ENCODE measurements at regions not wholly inside any gene's neighbourhood (a gene's known extent, or its start where the extent isn't known, plus 50 kb on each side); places are given as distances from the start of the nearest gene placed in this dataset.

- Histone ChIP-seq H3K4me3 (ENCODE audit: low read length in 3 of 3) (no peak overlapping the region), H3K27ac (ENCODE audit: low read depth in 2 of 2, low read length in 2 of 2) (no peak overlapping the region), H3K9ac (ENCODE audit: low read length in 3 of 3) (no peak overlapping the region), H3K36me3 (ENCODE audit: control insufficient read depth in 2 of 3, insufficient read depth in 3 of 3, low read length in 3 of 3) (no peaks in the 10 kb centered on the region), H3K9me3 (ENCODE audit: control insufficient read depth in 2 of 3, insufficient read depth in 1 of 3, low read length in 3 of 3) (no peaks in the 10 kb centered on the region), H3K27me3 (ENCODE audit: control insufficient read depth, insufficient read depth, low read length) (no peaks in the 10 kb centered on the region), H3K4me1 (ENCODE audit: control insufficient read depth in 2 of 3, insufficient read depth in 2 of 3, low read depth in 1 of 3, low read length in 3 of 3) (no peaks in the 10 kb centered on the region)
- DNase-seq = no peak
- no peak for FAIRE-seq
- intact Hi-C loops (cut with DNase I) = no loop called here
- TF ChIP-seq CTCF (IDR thresholded peaks at IDR 0.05; ENCODE audit: borderline replicate concordance, extremely low read depth, insufficient read depth) = no peak
Measured at GRCh38 chr4:14262221-14262620, 634.7 kb upstream of the BOD1L1 start.

- no peak for TF ChIP-seq CTCF (IDR thresholded peaks at IDR 0.05; ENCODE audit: borderline replicate concordance, extremely low read depth, insufficient read depth)
Measured at GRCh38 chr4:14264437-14264836, 636.9 kb upstream of the BOD1L1 start.

GRCh38 chr4:14265651-14266050, 638.1 kb upstream of the BOD1L1 start:
- Histone ChIP-seq H3K9ac (ENCODE audit: low read length in 3 of 3) (no peak overlapping the region), H3K36me3 (ENCODE audit: control insufficient read depth in 2 of 3, insufficient read depth in 3 of 3, low read length in 3 of 3) (no peaks in the 10 kb centered on the region), H3K4me1 (ENCODE audit: control insufficient read depth in 2 of 3, insufficient read depth in 2 of 3, low read depth in 1 of 3, low read length in 3 of 3) (no peaks in the 10 kb centered on the region), H3K27ac (ENCODE audit: low read depth in 2 of 2, low read length in 2 of 2) (no peak overlapping the region), H3K27me3 (ENCODE audit: control insufficient read depth, insufficient read depth, low read length) (no peaks in the 10 kb centered on the region), H3K9me3 (ENCODE audit: control insufficient read depth in 2 of 3, insufficient read depth in 1 of 3, low read length in 3 of 3) (no peaks in the 10 kb centered on the region), H3K4me3 (ENCODE audit: low read length in 3 of 3) (no peak overlapping the region)
- FAIRE-seq (no peak), DNase-seq (no peak)
- intact Hi-C loops (cut with DNase I) = no loop called here
- TF ChIP-seq CTCF (IDR thresholded peaks at IDR 0.05; ENCODE audit: borderline replicate concordance, extremely low read depth, insufficient read depth) = no peak

More at GRCh38 chr4:14264437-14264836, 636.9 kb upstream of the BOD1L1 start:
- no peak overlapping the region for H3K4me3 ChIP-seq (ENCODE audit: low read length in 3 of 3)
- no peaks in the 10 kb centered on the region for H3K36me3 ChIP-seq (ENCODE audit: control insufficient read depth in 2 of 3, insufficient read depth in 3 of 3, low read length in 3 of 3)
- no peaks in the 10 kb centered on the region for H3K4me1 ChIP-seq (ENCODE audit: control insufficient read depth in 2 of 3, insufficient read depth in 2 of 3, low read depth in 1 of 3, low read length in 3 of 3)
- no peak for DNase-seq
- no peak overlapping the region for H3K9ac ChIP-seq (ENCODE audit: low read length in 3 of 3)
- intact Hi-C loops (cut with DNase I) = no loop called here
- no peak overlapping the region for H3K27ac ChIP-seq (ENCODE audit: low read depth in 2 of 2, low read length in 2 of 2)
- no peak for FAIRE-seq
- no peaks in the 10 kb centered on the region for H3K9me3 ChIP-seq (ENCODE audit: control insufficient read depth in 2 of 3, insufficient read depth in 1 of 3, low read length in 3 of 3)
- H3K27me3 ChIP-seq (ENCODE audit: control insufficient read depth, insufficient read depth, low read length) = no peaks in the 10 kb centered on the region

GRCh38 chr4:14267373-14268060, 640.0 kb upstream of the BOD1L1 start:
- Histone ChIP-seq H3K27me3 (ENCODE audit: control insufficient read depth, insufficient read depth, low read length) (no peaks in the 10 kb centered on the region), H3K27ac (ENCODE audit: low read depth in 2 of 2, low read length in 2 of 2) (no peak overlapping the region), H3K4me3 (ENCODE audit: low read length in 3 of 3) (no peak overlapping the region), H3K36me3 (ENCODE audit: control insufficient read depth in 2 of 3, insufficient read depth in 3 of 3, low read length in 3 of 3) (no peaks in the 10 kb centered on the region), H3K9ac (ENCODE audit: low read length in 3 of 3) (no peak overlapping the region), H3K9me3 (ENCODE audit: control insufficient read depth in 2 of 3, insufficient read depth in 1 of 3, low read length in 3 of 3) (no peaks in the 10 kb centered on the region), H3K4me1 (ENCODE audit: control insufficient read depth in 2 of 3, insufficient read depth in 2 of 3, low read depth in 1 of 3, low read length in 3 of 3) (no peaks in the 10 kb centered on the region)
- no peak for TF ChIP-seq CTCF (IDR thresholded peaks at IDR 0.05; ENCODE audit: borderline replicate concordance, extremely low read depth, insufficient read depth)
- FAIRE-seq = no peak
- DNase-seq = no peak
- intact Hi-C loops (cut with DNase I) = no loop called here
